ENCODE measurements at regions not wholly inside any gene's neighbourhood (a gene's known extent, or its start where the extent isn't known, plus 50 kb on each side); places are given as distances from the start of the nearest gene placed in this dataset.

- TF ChIP-seq CTCF (IDR thresholded peaks at IDR 0.05; ENCODE audit: low read depth, low read length, poor library complexity, severe bottlenecking) (no peak), EZH2phosphoT487 (IDR thresholded peaks at IDR 0.05; ENCODE audit: borderline replicate concordance, low read length) (no peak)
These were observed 132.9 kb upstream of the MYLIP start for GRCh38 chr6:15996030-15996429.

All from DOHH2 (cell line).